HG02610 (cell line): ENCODE measurements at regions not wholly inside any gene's neighbourhood (a gene's known extent, or its start where the extent isn't known, plus 50 kb on each side); places are given as distances from the start of the nearest gene placed in this dataset.
"Not testable (repeated sequence)": the region's sequence is repeated elsewhere in the genome, so short reads cannot be mapped to it uniquely, and the experiment has no call there.

Experiments used
- ATAC-seq: cut with Tn5 transposase; IDR thresholded peaks from one replicate; pipeline ENCODE4 v1.9.1; 2021; ENCODE audit warnings: mild to moderate bottlenecking, moderate library complexity; ENCODE audit not compliant: unreplicated experiment

DNA sequence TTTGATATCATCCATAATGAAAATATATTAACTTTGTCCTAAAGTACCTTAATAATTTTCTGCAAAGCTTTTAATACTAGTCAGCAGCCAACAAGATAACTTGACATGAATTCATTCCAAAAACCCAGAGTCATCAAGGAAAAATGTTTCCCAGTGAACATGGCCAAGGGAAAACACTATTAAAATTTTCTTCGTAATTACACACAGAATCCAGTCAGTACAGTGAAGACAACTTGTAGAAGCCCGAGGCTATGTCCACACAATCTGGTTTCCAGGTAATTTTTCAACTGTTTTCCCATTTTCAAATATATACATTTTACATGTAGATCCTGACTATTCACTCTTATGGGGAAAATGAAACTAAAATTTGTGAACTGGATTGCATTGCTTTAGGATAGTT lies 600.9 kb downstream of the CDH8 start:
- no peak for ATAC-seq

GRCh38 chr16:61432421-61432820 lies 603.8 kb downstream of the CDH8 start:
- ATAC-seq = no peak

GRCh38 chr16:61421111-61421510 lies 615.1 kb downstream of the CDH8 start:
- no peak for ATAC-seq

- ATAC-seq = no peak
Observed at GRCh38 chr16:61419791-61420190, 616.4 kb downstream of the CDH8 start.

DNA sequence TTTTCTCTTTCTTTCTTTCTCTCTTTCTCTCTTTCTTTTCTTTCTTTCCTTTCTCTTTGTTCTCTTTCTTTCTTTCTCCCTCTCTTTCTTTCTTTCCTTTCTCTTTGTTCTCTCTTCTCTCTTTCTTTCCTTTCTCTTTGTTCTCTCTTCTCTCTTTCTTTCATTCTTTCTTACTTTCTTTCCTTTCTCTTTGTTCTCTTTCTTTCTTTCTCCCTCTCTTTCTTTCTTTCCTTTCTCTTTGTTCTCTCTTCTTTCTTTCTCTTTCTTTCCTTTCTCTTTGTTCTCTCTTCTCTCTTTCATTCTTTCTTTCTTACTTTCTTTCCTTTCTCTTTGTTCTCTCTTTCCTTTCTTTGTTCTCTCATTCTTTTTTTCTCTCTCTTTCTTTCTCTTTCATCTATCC lies 617.4 kb downstream of the CDH8 start:
- not testable (repeated sequence) for ATAC-seq

- ATAC-seq = no peak
Observed at GRCh38 chr16:61415126-61415525, 621.1 kb downstream of the CDH8 start.

DNA sequence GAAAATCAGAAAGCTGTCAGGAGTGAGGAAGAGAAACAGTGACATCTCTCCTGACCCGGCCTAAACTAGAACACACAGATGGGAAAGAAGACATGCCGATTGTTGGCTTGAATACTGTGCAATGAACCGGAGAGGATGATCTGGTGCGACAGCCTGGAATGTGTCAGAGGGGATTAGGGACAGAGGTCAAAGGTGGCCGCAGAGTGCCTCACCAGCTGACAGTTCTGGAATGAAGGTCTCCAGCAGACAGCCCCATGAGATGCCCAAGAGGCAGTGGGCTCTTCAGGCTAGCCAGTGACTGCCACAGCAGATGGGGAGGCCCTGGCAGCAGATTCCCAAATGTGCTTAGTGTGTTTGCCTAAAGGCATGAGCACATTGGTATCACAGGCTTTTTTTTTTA lies 623.2 kb downstream of the CDH8 start:
- no peak for ATAC-seq

- no peak for ATAC-seq
Observed at GRCh38 chr16:61412562-61412961, 623.7 kb downstream of the CDH8 start.

GRCh38 chr16:61409604-61410003 lies 626.6 kb downstream of the CDH8 start:
- ATAC-seq = no peak

GRCh38 chr16:61403386-61403785 lies 632.9 kb downstream of the CDH8 start:
- ATAC-seq = no peak

- no peak for ATAC-seq
Observed at GRCh38 chr16:61391896-61392295, 644.3 kb downstream of the CDH8 start.

DNA sequence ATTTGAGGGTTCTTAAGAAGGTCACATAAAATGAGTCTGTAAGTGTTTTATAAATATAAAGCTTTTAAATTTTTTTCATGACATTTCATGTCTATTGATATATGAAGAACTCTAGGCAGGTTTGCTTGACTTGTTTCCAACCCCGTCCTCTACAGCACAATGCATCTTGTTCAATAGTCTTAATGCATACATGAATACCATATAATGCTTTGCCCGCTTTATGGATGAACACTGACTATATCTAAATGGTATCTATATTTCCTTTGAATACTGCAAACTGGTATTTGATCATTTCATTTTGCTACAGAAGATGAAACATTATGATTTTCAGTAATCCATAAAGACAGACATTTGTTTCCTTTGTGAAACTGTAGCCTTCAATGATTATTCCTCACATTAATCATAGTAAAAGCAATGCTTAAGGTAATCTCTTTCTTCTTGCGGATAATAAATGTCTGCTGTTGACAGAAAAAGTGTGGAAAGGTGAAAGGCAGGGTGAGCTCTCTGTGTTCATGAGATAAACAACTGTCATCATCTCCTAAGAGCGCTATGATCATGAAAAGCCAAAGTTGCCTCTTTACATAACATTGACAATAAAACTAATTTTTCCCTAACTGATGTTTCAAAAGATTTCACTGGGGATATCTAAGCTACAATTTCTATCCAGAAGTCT lies 645.1 kb downstream of the CDH8 start:
- no peak for ATAC-seq

GRCh38 chr16:61385392-61386071 lies 650.7 kb downstream of the CDH8 start:
- ATAC-seq = no peak

GRCh38 chr16:61382435-61382834 lies 653.8 kb downstream of the CDH8 start:
- ATAC-seq = no peak

GRCh38 chr16:61379311-61379710 lies 656.9 kb downstream of the CDH8 start:
- ATAC-seq = no peak

DNA sequence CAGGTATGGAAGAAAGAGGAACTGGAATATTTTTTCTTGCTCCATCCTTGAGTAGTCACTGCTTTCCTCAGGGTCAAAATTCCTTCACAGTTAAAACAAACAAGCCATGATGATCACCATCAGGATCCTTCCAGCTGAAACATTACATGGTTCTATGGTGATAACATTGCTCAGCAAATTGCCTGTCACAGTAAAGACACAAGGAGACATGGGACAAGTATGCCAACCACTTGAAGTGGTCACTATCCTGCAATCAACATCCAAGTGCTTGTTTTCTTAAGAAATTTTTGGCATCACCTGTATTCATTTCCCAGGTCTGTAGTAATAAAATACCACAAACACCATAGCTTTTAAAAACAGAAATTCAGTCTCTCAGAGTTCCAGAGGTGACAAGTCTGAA lies 662.2 kb downstream of the CDH8 start:
- ATAC-seq = no peak

- no peak for ATAC-seq
Observed at GRCh38 chr16:61371881-61372280, 664.4 kb downstream of the CDH8 start.

- ATAC-seq = no peak
Observed at GRCh38 chr16:61371388-61371787, 664.9 kb downstream of the CDH8 start.

DNA sequence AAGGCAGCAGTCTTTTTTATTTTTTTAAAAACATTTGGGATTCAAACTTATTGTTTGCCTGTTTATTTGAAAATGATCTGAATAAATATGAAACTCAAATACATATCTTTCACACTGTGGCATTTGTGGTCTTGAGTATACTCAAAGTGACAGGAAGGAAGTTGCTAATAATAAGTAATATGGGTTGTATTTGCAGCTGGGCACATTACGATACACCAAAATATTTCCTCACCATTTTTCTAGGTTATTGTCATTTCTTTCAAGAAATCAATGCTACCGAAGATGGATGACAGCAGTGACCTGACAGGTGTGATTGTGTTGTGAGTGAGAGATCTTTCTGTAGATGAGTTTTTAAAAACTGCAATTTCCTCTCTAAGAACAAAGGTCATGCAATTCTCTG lies 665.7 kb downstream of the CDH8 start:
- no peak for ATAC-seq

GRCh38 chr16:61366006-61366405 lies 670.2 kb downstream of the CDH8 start:
- ATAC-seq = no peak

GRCh38 chr16:61364990-61365389 lies 671.2 kb downstream of the CDH8 start:
- ATAC-seq = no peak

- no peak for ATAC-seq
Observed at GRCh38 chr16:61362585-61362984, 673.7 kb downstream of the CDH8 start.

DNA sequence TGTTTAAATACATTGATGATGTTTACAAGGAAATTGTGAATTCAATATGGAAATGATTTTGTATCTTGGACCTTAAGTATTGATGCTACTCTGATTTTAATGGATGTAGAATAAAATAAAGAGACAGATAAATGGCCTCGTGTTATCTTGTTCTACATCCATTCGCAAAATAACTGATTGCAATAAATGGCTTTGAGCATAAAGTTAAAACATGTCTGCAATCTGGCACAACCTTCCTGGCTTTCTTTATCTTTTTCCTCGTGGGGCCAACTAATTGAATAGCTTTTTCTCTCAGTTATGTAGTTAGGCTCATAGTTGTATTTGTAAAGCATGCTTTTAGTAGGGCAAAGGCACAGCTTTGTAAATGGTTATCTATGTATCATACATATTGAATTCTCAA lies 691.4 kb downstream of the CDH8 start:
- ATAC-seq = no peak
